GM03348 (cell line): ENCODE measurements at regions not wholly inside any gene's neighbourhood (a gene's known extent, or its start where the extent isn't known, plus 50 kb on each side); places are given as distances from the start of the nearest gene placed in this dataset.

Experiments
- DNase-seq: peaks from one replicate; pipeline ENCODE4 v3.0.0; 2012; ENCODE audit warnings: low spot score

- DNase-seq, result no peak
These were observed 141.6 kb upstream of the UNC5B start for GRCh38 chr10:71070741-71071140.

GRCh38 chr10:71072131-71072822 lies 140.1 kb upstream of the UNC5B start:
- DNase-seq, result no peak

- no peak for DNase-seq
These were observed 139.6 kb upstream of the UNC5B start for GRCh38 chr10:71072823-71073210.

- no peak for DNase-seq
These were observed 138.8 kb upstream of the UNC5B start for GRCh38 chr10:71073451-71074175.

GRCh38 chr10:71074176-71074755 lies 138.1 kb upstream of the UNC5B start:
- no peak for DNase-seq

GRCh38 chr10:71075086-71075758 lies 137.1 kb upstream of the UNC5B start:
- DNase-seq, result no peak

GRCh38 chr10:71075759-71076472 lies 136.5 kb upstream of the UNC5B start:
- no peak for DNase-seq

GRCh38 chr10:71076473-71077142 lies 135.8 kb upstream of the UNC5B start:
- no peak for DNase-seq

GRCh38 chr10:71077143-71077581 lies 135.2 kb upstream of the UNC5B start:
- no peak for DNase-seq

- no peak for DNase-seq
These were observed 134.4 kb upstream of the UNC5B start for GRCh38 chr10:71077796-71078453.

- no peak for DNase-seq
These were observed 133.8 kb upstream of the UNC5B start for GRCh38 chr10:71078454-71079145.

- DNase-seq, result no peak
These were observed 132.5 kb upstream of the UNC5B start for GRCh38 chr10:71079761-71080380.

- no peak for DNase-seq
These were observed 131.8 kb upstream of the UNC5B start for GRCh38 chr10:71080381-71081228.

GRCh38 chr10:71081229-71081560 lies 131.2 kb upstream of the UNC5B start:
- DNase-seq, result no peak

- no peak for DNase-seq
These were observed 130.5 kb upstream of the UNC5B start for GRCh38 chr10:71081912-71082311.

- DNase-seq, result no peak
These were observed 129.2 kb upstream of the UNC5B start for GRCh38 chr10:71082960-71083715.

- DNase-seq, result no peak
These were observed 128.7 kb upstream of the UNC5B start for GRCh38 chr10:71083716-71083975.

- DNase-seq, result no peak
These were observed 128.1 kb upstream of the UNC5B start for GRCh38 chr10:71084061-71084817.
